HG02885 (cell line): ENCODE measurements at regions not wholly inside any gene's neighbourhood (a gene's known extent, or its start where the extent isn't known, plus 50 kb on each side); places are given as distances from the start of the nearest gene placed in this dataset.
"Not testable (repeated sequence)": the region's sequence is repeated elsewhere in the genome, so short reads cannot be mapped to it uniquely, and the experiment has no call there.

ENCODE experiments used
- ATAC-seq: cut with Tn5 transposase; IDR thresholded peaks from one replicate; pipeline ENCODE4 v1.9.1; 2021; ENCODE audit warnings: mild to moderate bottlenecking; ENCODE audit not compliant: unreplicated experiment, poor library complexity

DNA sequence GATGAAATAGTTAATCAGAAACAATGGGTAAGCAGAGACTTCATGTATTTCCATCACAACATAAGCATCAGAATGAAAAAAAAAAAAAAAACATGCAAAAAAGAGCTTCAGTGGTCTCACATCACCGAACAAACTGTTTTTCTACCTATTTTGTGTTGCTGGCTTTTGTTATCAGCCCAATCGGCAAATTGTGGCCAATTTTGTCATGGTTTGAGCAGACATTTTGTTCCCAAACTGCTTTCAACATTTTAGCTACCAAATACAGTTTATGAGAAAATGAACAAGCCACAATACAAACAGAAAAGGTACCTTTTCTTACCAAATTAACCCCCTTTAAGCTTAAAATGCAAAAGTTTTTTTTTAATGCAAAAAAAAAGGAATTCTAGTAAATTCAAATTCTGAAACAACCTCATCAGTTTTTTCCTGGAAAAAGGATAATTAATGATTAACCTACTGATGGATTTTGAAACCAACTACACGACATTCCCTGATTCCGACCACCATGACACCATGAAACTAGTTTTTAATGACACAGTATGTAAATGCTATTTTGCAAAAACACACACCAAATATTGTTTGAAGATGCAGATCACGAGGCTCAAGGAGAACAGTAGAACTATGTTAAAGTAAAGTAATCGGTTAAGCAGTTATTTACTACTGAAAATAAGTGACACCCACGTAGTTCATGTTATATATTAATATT lies 316.7 kb downstream of the BCL2L11 start:
- not testable (repeated sequence) for ATAC-seq

GRCh38 chr2:111438161-111438560 lies 317.4 kb downstream of the BCL2L11 start:
- ATAC-seq: not testable (repeated sequence)

GRCh38 chr2:111439237-111439636 lies 318.5 kb downstream of the BCL2L11 start:
- not testable (repeated sequence) for ATAC-seq

GRCh38 chr2:111441614-111442013 lies 320.9 kb downstream of the BCL2L11 start:
- not testable (repeated sequence) for ATAC-seq

- ATAC-seq: not testable (repeated sequence)
Observed at GRCh38 chr2:111442767-111443454, 322.2 kb downstream of the BCL2L11 start.

GRCh38 chr2:111444516-111444915 lies 323.8 kb downstream of the BCL2L11 start:
- not testable (repeated sequence) for ATAC-seq

- not testable (repeated sequence) for ATAC-seq
Observed at GRCh38 chr2:111445191-111445929, 324.6 kb downstream of the BCL2L11 start.

- ATAC-seq: not testable (repeated sequence)
Observed at GRCh38 chr2:111445941-111446340, 325.2 kb downstream of the BCL2L11 start.

- ATAC-seq: not testable (repeated sequence)
Observed at GRCh38 chr2:111447482-111447881, 326.8 kb downstream of the BCL2L11 start.

- ATAC-seq: not testable (repeated sequence)
Observed at GRCh38 chr2:111448796-111449195, 328.1 kb downstream of the BCL2L11 start.

DNA sequence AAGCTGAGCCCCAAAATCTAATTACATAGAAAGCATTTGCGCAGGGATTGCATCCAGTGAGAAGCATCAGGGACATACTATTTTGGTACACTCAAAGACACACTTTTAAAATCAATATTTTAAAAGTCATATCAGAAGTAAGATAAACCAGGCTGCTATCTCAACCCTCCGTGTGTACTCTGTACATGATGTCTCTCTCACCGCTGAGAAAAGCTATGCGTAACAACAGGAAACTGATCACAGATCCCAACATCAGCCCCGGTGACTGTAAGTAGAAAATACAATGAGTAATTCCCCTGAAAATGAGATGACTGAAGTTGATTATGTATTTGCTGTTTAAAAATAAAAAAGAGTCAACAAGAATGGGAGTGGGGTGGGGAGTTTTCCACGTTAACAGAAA lies 329.8 kb downstream of the BCL2L11 start:
- ATAC-seq: not testable (repeated sequence)

DNA sequence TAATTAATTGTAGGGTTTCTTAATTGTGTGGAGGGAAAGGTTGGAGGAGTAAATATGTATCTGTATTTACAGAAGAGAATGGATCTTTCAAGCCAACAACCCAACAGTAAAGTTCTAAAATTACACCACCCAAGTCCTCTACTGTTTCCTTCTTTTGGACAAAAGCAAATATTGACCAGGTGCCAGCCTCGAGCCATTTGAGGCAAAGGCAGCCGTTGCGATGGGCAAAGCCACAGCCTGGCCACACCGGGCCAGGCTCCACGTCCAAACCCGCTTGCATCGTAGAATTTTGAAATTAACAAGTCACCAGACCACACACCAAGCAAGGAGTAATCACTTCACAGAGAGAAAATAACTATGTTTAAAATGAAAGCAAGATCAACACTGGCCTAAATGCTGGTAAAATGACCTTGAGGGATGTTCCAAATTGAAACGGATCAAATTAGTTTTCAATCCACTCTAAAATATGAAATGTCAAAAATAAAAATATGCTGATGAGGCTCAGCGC lies 331.0 kb downstream of the BCL2L11 start:
- peak; percentile 23 for ATAC-seq

GRCh38 chr2:111452208-111452607 lies 331.5 kb downstream of the BCL2L11 start:
- peak; percentile 83 for ATAC-seq

GRCh38 chr2:111453308-111453707 lies 332.6 kb downstream of the BCL2L11 start:
- ATAC-seq: not testable (repeated sequence)

GRCh38 chr2:111453816-111454215 lies 333.1 kb downstream of the BCL2L11 start:
- ATAC-seq: not testable (repeated sequence)

DNA sequence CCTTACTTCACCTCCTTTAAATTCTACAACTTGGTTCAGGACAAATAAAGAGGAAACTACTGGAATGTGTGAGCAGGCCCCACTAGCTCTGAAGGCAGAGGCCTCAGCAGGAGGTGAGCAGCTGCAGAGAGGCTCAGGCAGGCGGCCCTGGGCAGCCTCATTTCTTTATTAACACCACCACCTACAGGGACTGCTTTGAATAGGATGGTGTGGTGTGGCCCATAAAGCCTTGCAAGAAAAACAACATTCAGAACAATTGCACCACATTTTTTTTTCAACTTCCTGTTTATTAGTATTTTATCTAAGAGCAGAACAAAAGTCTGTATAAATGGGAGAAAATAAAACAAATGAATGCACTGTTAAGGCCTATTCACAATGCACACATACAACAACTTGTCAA lies 333.7 kb downstream of the BCL2L11 start:
- ATAC-seq: peak; percentile 75

GRCh38 chr2:111455016-111456015 lies 334.6 kb downstream of the BCL2L11 start:
- not testable (repeated sequence) for ATAC-seq

DNA sequence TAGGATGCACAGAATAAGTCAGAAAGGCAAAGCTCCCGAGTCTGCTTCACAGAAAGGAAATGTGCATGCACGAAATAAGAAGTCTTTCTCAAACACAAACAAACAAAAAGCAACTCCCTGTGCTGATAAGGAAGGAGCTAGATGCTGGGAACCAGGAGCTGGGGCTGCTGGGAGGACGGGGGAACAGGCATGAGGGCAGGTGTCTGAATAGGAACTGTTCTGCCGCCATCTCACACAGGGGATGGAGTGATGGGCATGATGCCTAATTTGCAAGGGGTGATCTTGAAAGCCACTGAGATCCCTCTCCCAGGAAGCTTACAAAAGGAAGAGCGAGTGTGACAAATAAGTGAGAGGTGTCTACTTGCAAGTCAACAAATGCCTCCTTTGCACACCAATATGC lies 336.5 kb downstream of the BCL2L11 start:
- ATAC-seq: not testable (repeated sequence)

DNA sequence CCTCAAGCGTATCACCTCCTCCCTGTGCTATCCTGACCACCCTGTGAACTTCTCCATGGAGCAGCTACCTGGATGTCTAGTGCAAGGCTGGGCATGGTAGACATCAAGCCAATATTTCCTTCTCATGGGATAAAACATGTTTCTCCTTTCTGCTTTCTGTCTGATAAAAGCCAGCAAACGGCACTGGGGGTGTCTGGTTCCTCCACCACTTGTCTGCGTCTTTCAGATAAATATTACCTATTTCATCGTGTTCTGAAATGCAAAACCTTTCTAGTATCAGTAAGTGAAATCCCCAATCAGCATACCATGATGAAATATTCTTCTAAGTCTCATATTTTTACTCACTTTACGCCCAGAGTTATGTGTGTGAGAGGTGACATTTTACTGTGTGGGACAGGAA lies 340.2 kb downstream of the BCL2L11 start:
- not testable (repeated sequence) for ATAC-seq
